GM19467 (cell line): ENCODE measurements at regions not wholly inside any gene's neighbourhood (a gene's known extent, or its start where the extent isn't known, plus 50 kb on each side); places are given as distances from the start of the nearest gene placed in this dataset.
"Not testable (repeated sequence)": the region's sequence is repeated elsewhere in the genome, so short reads cannot be mapped to it uniquely, and the experiment has no call there.

Experiments
- ATAC-seq: cut with Tn5 transposase; IDR thresholded peaks from one replicate; pipeline ENCODE4 v1.9.1; 2021; ENCODE audit warnings: mild to moderate bottlenecking, moderate library complexity; ENCODE audit not compliant: unreplicated experiment

GRCh38 chr4:101670897-101671296 lies 119.6 kb upstream of the BANK1 start:
- ATAC-seq, result no peak

GRCh38 chr4:101670370-101670769 lies 120.2 kb upstream of the BANK1 start:
- ATAC-seq, result no peak

- ATAC-seq, result no peak
Measured at GRCh38 chr4:101669832-101670188, 120.7 kb upstream of the BANK1 start.

- ATAC-seq, result no peak
Measured at GRCh38 chr4:101669138-101669831, 121.2 kb upstream of the BANK1 start.

- ATAC-seq, result no peak
Measured at GRCh38 chr4:101667348-101667747, 123.2 kb upstream of the BANK1 start.

GRCh38 chr4:101660607-101661006 lies 129.9 kb upstream of the BANK1 start:
- ATAC-seq, result no peak

- ATAC-seq, result no peak
Measured at GRCh38 chr4:101655857-101656256, 134.7 kb upstream of the BANK1 start.

- no peak for ATAC-seq
Measured at GRCh38 chr4:101655005-101655404, 135.5 kb upstream of the BANK1 start.

GRCh38 chr4:101651778-101652177 lies 138.8 kb upstream of the BANK1 start:
- ATAC-seq, result no peak

GRCh38 chr4:101649790-101650515 lies 140.6 kb upstream of the BANK1 start:
- no peak for ATAC-seq

- no peak for ATAC-seq
Measured at GRCh38 chr4:101647710-101648034, 142.9 kb upstream of the BANK1 start.

- ATAC-seq, result no peak
Measured at GRCh38 chr4:101644516-101644915, 146.0 kb upstream of the BANK1 start.

- no peak for ATAC-seq
Measured at GRCh38 chr4:101643186-101643837, 147.2 kb upstream of the BANK1 start.

GRCh38 chr4:101632766-101633165 lies 157.8 kb upstream of the BANK1 start:
- ATAC-seq, result not testable (repeated sequence)

- ATAC-seq, result no peak
Measured at GRCh38 chr4:101630319-101630986, 160.1 kb upstream of the BANK1 start.

GRCh38 chr4:101621120-101621519 lies 169.4 kb upstream of the BANK1 start:
- ATAC-seq, result no peak

- ATAC-seq, result no peak
Measured at GRCh38 chr4:101615652-101616051, 174.9 kb upstream of the BANK1 start.

GRCh38 chr4:101606989-101607388 lies 183.5 kb upstream of the BANK1 start:
- not testable (repeated sequence) for ATAC-seq

GRCh38 chr4:101604976-101605375 lies 185.6 kb upstream of the BANK1 start:
- no peak for ATAC-seq

- no peak for ATAC-seq
Measured at GRCh38 chr4:101600287-101600686, 190.2 kb upstream of the BANK1 start.

- no peak for ATAC-seq
Measured at GRCh38 chr4:101599620-101600019, 190.9 kb upstream of the BANK1 start.
